ENCODE measurements at regions not wholly inside any gene's neighbourhood (a gene's known extent, or its start where the extent isn't known, plus 50 kb on each side); places are given as distances from the start of the nearest gene placed in this dataset.
"Not testable (repeated sequence)": the region's sequence is repeated elsewhere in the genome, so short reads cannot be mapped to it uniquely, and the experiment has no call there.

DNA sequence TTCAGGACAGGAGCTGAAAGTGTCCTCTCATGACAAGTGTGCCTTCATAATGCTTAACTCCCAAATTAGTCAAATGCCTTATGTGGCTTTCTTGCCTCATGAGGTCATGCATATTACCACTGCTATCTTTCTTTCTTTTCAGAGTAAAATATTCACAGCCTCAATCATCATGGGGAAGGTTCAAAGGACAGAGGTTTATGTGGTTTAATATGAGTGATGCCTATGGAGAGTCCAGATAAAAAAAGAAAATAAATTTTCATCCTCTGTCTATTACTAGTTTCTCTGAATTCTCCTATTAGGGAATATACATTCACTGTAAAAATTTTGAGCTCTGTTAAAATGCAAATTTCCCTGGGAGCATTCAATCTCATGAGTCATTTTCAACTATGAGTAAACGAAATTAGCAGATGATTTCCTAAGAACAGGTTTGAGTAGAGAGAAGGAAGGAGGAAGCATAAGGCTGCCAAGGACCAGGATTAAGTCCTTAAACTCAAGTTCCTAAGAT, 396.9 kb upstream of the ADGRB3 start:
- DNase-seq, result no peak

DNA sequence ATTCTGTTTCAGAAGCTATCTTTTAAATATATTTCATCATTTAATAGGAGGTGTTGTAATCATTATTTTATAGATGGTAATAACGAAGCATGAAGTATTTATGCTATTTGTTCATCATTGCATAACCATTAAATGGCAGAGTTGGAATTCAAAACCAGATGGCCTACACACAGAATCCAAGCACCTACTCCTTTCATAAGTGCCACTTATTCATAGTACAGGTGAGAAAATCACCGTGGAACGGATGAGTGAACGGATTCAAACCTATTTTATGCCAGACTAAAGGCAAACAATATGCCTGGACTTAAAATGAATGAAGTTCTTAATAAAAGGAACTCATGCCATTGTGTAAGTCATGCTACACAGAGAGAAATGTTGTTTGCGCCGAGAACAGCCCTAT, 397.9 kb upstream of the ADGRB3 start:
- no peak for DNase-seq

DNA sequence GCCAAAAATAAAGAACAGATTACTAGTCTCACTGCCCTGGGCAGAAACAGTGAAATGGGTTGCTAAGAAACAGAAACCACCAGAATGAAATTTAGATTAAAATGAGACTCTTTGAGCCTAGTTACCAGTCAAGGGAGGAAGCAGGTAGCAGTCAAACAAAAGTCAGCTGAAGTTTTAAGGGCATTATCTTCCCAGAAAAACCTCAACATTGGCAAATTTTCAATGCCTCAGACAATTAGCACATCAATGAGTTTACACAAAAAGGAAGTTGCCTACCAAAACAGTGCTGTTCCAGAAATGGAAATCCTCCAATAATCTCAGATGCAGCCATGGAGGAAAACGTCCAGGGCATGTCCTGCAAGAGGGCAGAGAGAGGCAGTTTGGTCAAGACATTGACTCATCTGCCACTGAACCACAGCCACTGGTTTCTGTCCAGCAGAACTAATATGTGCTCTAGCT, 399.7 kb upstream of the ADGRB3 start:
- DNase-seq, result no peak

DNA sequence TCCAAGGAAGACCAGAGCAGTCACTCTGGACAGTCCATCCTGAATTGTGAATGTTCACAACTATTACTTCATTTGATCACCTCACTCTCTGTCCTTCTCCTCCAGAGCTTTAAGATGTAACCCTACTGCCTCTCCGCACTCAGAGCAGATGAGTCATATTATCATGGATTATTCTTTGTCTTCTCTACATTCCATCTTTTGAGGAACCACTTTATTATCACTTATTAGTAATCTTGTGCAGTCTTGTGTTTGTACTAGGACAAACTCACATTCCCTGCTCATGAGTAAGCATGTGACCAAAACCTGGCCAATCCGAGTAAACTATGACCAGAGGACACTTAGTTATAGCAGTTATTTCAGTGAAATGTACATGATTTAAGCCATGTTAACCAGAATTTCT, 401.5 kb upstream of the ADGRB3 start:
- no peak for DNase-seq

DNA sequence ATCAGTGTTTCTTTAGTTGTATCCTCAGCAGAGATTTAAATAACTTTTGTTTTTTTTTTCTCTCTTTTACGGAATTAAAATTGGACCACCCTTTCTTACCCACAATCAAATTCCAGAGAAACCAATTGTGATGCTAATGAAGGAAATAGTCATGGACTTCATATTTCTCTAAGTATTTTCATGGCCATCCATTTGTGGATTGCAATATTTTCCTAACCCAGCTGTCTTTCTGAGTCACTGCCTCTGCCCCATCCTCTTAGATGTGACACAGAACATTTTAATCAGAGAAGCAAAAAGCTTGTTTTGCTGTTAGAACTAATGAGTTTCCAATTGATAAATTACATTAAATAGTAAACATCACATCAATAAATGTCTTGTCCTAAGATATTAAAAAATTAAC, 405.5 kb upstream of the ADGRB3 start:
- DNase-seq, result no peak

DNA sequence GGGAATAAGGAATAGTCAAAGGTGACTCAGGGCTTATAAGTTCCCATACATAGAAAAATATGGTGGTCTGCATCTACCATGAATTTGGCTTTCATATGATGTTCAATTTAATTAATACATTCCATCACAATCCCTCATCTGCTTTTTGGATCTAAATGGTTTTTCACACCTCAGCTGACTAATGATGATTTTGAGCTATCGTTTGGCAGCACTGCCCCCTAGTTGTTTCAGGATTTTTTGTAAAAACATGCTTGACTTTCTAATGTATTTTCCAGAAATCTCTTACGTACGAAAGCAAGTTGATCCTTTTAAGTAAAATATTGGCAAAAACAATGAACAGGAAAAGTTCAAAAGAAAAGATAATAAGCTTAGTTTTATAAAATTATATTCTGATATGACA, 408.6 kb upstream of the ADGRB3 start:
- peak in 1 of 56 donors; percentile 8 for DNase-seq

DNA sequence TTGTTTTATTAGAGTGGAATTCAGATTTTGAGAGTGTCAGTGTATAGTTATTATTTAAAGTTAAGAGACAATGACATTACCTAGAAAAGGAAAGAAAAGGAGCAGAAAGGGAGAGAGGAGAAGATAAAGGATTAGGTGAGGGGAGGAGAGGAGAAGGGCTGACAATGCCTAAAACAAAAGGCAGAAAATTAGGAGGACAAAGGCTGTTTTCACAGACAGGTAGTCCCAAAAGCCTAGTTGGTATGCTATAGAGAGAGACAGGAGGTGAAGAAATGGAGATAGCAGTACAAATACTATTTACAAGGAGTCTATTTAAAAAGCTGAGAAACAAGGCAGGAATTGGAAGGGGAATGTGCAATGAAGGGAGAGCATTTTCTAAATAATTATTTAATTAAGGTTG, 409.4 kb upstream of the ADGRB3 start:
- DNase-seq, result no peak

DNA sequence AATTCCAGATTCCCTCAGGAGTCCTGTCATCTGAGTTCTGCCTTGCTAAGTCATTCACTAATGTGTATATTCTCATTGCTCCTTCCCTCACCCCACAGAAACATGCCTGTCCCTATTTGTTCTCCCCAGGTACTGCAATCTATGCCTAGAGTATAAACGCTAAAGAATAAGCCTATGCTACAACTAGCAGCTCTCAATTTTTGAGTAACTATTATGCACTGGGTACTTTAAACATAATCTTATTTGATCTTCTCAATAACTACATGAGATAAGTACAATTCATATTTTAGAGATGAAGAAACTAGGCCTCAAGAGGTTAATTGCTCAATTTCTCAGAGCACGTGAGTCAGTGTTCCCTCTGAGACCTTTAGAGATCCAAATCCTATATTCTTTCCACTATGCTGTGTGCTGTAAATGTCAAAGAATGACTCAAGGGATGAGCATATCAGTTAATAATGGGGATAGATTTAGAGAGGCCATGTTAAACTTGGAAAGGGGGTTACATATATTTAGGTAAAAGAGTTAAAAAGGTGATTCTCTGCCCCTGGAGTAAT, 423.8 kb upstream of the ADGRB3 start:
- no peak for DNase-seq

DNA sequence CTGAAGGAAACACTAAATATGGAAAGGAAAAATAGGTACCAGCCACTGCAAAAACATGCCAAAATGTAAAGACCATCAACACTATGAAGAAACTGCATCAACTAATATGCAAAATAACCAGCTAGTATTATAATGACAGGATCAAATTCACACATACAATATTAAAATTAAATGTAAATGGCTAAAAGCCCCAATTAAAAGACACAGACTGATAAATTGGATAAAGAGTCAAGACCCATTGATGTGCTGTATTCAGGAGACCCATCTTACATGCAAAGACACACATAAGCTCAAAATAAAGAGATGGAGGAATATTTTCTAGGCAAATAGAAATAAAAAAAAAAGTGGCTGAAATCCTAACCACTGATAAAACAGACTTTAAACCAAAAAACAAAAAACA, 427.5 kb upstream of the ADGRB3 start:
- DNase-seq, result not testable (repeated sequence)

DNA sequence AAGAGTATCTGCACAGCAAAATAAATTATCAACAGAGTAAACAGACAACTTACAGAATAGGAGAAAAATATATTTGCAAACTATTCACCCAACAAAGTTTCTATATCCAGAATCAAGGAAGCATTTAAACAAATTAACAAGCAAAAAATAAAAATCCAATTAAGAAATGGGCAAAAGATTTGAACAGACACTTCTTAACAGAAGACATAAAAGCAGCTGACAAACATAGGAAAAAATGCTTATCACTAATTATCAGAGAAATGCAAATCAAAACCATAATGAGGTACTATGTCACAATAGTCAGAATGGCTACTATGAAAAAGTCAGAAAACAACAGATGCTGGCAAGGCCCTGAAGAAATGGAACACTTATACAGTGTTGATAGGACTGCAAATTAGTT, 434.2 kb upstream of the ADGRB3 start:
- DNase-seq, result no peak

DNA sequence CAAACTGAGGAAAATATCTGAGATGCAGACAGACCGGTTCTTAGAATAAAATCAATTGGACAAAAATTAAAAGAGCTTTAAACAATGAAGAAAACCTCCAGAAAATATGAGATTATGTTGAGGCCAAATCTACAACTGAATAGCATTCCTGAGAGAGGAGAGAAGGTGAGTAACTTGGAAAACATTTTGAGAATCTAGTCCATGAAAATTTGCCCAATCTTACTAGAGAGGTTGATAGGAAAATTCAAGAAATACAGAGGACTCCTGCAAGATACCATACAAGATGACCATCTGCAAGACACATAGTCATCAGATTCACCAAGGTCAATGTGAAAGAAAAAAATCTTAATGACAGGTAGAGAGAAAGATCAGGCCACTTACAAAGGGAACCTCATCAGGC, 437.7 kb upstream of the ADGRB3 start:
- no peak for DNase-seq

DNA sequence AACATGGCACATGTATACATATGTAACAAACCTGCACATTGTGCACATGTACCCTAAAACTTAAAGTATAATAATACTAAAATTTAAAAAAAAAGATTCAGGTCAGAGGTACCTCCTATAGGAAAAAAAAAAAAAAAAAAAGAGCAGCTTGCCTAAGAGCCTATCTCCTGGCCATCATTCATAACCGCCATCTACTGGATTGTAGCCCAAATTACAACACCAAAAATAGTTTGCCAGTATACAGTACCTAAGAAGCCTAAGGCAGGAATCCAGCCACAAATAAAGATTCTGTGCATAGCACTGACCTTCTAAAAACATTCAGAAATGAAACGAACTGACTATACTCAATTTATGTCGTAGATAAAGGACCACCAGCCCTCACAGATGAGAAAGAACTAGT, 438.4 kb upstream of the ADGRB3 start:
- no peak for DNase-seq

DNA sequence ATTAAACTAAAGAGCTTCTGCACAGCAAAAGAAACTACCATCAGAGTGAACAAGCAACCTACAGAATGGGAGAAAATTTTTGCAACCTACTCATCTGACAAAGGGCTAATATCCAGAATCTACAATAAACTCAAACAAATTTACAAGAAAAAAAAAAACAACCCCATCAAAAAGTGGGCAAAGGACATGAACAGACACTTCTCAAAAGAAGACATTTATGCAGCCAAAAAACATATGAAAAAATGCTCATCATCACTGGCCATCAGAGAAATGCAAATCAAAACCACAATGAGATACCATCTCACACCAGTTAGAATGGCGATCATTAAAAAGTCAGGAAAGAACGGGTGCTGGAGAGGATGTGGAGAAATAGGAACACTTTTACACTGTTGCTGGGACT, 439.3 kb upstream of the ADGRB3 start:
- not testable (repeated sequence) for DNase-seq

DNA sequence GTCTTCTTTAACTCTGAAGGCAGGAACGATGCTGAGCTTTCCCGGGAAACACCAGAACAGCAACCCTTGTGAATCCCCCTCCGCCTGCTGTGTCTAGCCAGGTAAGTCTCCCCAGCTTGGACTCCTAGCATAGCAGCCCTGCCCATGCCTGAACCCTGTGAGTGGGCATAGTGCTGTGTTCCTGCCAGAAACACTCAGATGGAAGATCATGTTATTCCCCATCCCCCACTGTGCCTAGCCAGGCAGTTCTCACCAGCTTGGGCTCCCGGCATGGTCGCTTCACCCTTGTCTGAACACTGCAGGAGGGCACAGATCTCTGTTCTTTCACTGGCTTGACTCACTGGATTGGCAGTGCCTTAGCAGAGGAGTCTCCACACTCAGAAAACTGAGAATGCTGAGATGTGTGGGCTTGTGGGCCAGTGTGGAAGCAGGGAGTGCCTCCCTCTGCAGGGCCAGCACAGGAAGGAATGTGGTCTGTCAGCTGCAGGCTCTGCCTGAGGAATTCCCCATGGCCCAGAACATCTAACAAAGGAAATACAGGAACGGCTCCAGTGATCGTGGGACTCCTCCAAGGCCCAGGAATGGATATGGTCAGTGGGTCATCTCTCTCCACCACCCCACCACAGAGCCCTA, 440.1 kb upstream of the ADGRB3 start:
- no peak for DNase-seq

DNA sequence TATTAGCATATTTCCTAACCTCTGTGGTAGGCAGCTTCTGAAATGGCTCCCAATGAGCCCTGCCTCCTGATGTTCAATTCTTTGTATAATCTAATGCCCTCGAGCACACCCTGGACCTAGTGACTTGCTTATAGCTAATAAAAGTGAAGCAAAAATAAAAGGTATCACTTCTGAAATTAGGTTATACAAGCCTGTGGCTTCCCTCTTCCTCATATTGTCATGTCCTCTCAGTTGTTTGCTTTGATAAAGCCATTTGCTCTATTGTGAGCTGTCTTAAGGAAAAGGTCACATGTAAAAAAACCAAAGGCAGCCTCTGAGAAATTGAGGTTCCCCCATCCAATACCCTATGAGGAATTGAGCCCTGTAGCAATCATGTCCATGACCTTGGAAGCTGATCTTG, 442.1 kb upstream of the ADGRB3 start:
- DNase-seq, result no peak

DNA sequence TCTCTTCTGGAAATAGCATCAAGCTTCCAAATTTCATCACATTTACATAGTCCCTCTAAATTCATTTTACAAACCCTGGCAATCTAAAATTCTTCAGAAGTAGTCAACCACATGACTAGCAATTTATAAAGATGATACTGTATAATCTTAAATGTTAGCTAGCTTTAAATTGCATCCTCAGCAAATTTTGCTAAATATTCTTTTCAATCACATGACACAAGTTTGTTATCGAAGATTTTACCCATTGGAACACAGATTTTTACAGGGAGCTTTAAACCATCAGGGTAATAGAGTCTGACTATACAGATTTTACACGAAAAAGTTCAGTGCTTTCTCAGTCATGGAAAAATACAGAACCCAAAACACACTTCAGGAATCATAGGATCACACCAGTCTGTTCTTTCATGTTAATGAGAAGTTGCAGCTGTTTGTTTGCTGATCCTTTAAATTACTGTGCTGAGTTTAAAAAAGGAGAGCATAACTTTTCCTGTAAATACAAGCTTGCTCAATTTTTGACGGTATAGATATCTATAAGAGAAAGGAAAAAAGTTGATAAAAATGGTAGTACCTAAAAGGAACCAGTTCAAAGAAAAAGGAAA, 445.8 kb upstream of the ADGRB3 start:
- DNase-seq, result no peak

DNA sequence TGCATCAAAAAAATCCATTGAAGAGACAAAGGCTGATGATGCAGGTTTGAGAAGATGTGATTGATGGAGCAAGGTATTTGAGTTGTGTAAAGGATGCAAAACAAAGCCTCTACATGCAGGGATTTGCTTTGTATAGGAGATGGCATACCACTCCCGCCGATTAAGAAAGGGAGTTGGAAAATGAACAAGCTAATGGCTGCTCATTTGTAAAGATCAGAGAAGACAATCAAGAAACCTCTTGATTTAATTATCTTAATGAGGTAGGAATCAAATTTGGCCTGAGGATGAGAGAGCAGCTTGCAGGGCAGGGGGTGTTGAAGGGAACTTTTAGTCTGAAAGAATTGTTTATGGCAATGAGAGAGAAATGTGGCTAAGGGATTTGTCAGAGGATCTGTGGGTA, 448.2 kb upstream of the ADGRB3 start:
- DNase-seq, result no peak

DNA sequence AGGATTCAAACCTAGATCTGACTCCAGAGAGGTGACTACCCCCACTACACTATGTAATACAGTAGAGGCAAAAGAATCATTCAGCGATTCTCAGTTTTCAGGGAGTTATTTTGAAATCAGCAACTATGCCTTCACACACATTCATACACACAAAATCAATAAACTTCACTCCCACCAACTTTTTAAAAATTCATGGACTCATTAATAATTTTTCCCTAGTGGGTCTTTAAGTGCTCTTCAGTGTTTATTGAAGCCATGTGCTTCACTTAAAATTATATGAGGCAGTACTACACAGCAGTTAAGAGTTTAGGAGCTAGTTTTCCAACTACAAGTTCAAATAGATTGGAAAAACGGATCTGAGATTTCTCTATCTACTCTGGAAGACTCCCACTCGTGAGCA, 452.7 kb upstream of the ADGRB3 start:
- DNase-seq, result no peak

DNA sequence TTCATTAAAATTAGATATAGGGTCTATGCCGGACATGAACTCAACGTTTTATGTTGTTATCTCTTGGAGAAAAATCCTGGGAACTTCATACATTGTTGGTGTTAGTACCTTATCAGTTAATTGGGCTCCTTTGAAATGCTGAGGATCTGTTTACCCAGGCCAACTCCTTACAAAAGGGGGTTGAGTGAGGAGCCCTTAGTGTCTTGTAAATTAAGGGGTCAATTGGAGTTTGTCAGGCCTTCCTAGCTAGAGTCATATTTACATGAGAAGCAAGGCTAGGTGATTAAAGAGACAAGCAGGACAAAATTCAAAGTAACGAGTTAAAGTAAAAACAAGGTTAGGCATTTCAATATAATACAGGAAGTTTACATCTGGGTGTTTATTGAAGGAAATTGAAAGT, 454.1 kb upstream of the ADGRB3 start:
- DNase-seq, result not testable (repeated sequence)

DNA sequence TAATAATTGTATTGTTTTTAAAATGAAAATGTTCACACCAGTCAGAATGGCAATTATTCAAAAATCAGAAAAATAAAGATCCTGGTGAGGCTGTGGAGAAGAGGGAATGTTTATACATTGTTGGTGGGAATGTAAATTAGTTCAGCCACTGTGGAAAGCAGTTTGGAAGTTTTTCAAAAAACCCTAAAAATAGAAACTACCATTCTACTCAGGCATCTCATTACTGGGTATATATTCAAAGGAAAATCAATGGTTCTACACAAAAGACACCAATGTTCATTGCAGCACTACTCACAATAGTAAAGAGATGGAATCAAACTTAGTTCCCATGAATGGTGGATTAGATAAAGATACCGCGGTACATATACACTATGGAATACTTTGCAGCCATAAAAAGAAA, 461.5 kb upstream of the ADGRB3 start:
- DNase-seq, result no peak

DNA sequence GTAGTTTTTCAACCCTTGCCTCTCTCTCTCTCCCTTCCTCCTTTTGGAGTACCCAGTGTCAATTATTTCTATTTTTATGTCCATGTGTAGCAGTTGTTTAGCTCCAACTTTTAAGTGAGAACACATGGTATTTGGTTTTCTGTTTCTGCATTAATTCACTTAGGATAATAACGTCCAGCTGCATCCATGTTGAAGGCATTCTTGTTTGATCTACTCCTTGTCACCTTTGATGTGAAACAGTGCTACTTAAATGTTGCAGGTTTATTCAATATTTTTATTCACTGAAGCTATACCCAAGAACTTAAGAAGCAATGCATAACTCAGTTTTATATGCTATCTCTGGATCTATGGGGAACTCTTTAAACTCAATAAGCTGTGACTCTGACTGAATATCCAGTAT, 465.2 kb upstream of the ADGRB3 start:
- DNase-seq, result no peak

DNA sequence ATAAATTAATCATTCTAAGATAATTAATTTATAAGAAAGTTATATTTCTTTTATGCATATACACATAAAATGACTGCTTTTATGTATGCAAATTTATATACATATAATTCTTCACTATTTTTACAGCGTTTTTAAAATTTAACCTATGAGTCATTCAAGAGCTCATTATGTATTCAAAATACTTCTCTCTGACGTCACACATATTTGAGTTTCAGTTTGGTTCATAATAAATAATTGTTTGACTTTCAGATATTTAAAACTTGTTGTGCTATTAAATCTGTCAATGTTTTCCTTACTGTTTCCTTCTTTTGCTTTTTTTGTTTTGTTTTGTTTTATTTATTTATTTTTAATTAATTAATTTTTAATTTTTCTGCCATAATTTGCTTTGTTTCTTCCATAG, 467.5 kb upstream of the ADGRB3 start:
- no peak for DNase-seq

DNA sequence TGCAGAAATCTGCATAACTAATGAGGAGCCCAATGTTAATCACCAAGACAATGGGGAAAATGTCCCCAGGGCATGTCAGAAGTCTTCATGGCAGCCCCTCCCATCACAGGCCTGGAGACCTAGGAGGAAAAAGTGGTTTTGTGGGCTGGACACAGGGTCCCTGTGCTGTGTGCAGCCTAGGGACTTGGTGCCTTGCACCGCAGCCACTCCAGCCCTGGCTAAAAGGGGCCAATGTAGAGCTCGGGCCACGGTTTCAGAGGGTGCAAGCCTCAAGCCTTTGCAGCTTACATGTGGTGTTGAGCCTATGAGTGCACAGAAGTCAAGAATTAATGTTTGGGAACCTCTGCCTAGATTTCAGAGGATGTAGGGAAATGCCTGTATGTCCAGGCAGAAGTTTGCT, 474.3 kb upstream of the ADGRB3 start:
- not testable (repeated sequence) for DNase-seq

Measured in nucleus accumbens (tissue), 56 donors.